ENCODE measurements at regions not wholly inside any gene's neighbourhood (a gene's known extent, or its start where the extent isn't known, plus 50 kb on each side); places are given as distances from the start of the nearest gene placed in this dataset.

- H3K9ac ChIP-seq (ENCODE audit: low read depth, low read length) = no peak overlapping the region
- H3K9me3 ChIP-seq (ENCODE audit: control insufficient read depth, insufficient read depth, low read length) = no peaks in the 10 kb centered on the region
- H3K36me3 ChIP-seq (ENCODE audit: control insufficient read depth, insufficient read depth, low read length) = no peaks in the 10 kb centered on the region
- H3K4me3 ChIP-seq (ENCODE audit: low read depth, low read length) = no peak overlapping the region
- H3K27ac ChIP-seq (ENCODE audit: low read depth, low read length) = no peak overlapping the region
- no peaks in the 10 kb centered on the region for H3K4me1 ChIP-seq (ENCODE audit: control insufficient read depth, insufficient read depth, low read length)
- peaks cover 10% of the 10 kb centered on the region; the same call in 1 of the 2 replicates for H3K27me3 ChIP-seq (ENCODE audit: control insufficient read depth, insufficient read depth, low read length)
Observed at GRCh38 chr11:64502634-64503033, 53.1 kb upstream of the SLC22A11 start.

GRCh38 chr11:64503186-64503753, 52.5 kb upstream of the SLC22A11 start:
- Histone ChIP-seq H3K27ac (ENCODE audit: low read depth, low read length) (no peak overlapping the region), H3K36me3 (ENCODE audit: control insufficient read depth, insufficient read depth, low read length) (no peaks in the 10 kb centered on the region), H3K4me1 (ENCODE audit: control insufficient read depth, insufficient read depth, low read length) (no peaks in the 10 kb centered on the region), H3K9me3 (ENCODE audit: control insufficient read depth, insufficient read depth, low read length) (no peaks in the 10 kb centered on the region), H3K27me3 (ENCODE audit: control insufficient read depth, insufficient read depth, low read length) (peaks cover 10% of the 10 kb centered on the region; the same call in 1 of the 2 replicates), H3K4me3 (ENCODE audit: low read depth, low read length) (no peak overlapping the region), H3K9ac (ENCODE audit: low read depth, low read length) (no peak overlapping the region)

- Histone ChIP-seq H3K9me3 (ENCODE audit: control insufficient read depth, insufficient read depth, low read length) (no peaks in the 10 kb centered on the region), H3K9ac (ENCODE audit: low read depth, low read length) (no peak overlapping the region), H3K27ac (ENCODE audit: low read depth, low read length) (no peak overlapping the region), H3K4me1 (ENCODE audit: control insufficient read depth, insufficient read depth, low read length) (no peaks in the 10 kb centered on the region), H3K36me3 (ENCODE audit: control insufficient read depth, insufficient read depth, low read length) (no peaks in the 10 kb centered on the region), H3K4me3 (ENCODE audit: low read depth, low read length) (no peak overlapping the region), H3K27me3 (ENCODE audit: control insufficient read depth, insufficient read depth, low read length) (peaks cover 10% of the 10 kb centered on the region; the same call in 1 of the 2 replicates)
Observed at GRCh38 chr11:64504999-64505398, 50.7 kb upstream of the SLC22A11 start.

Measured in HUES48 (cell line).